Prostate gland (tissue), 2 donors: ENCODE measurements at regions not wholly inside any gene's neighbourhood (a gene's known extent, or its start where the extent isn't known, plus 50 kb on each side); places are given as distances from the start of the nearest gene placed in this dataset.

Experiments used
- CTCF ChIP-seq, 4 experiments: fragments of 200-600 bp in 2 of 4; fragments of 450-650 bp in 2 of 4; sonication (generic) in 2 of 4; IDR thresholded peaks; 1 replicate in 3 of 4; 2 replicates in 1 of 4; pipeline ENCODE4 v1.5.1; 2016 to 2019; ENCODE audit warnings: antibody characterized with exemption in 4 of 4, mild to moderate bottlenecking in 2 of 4, moderate library complexity in 2 of 4
- POLR2A ChIP-seq: fragments of 450-650 bp; IDR thresholded peaks from one replicate; pipeline ENCODE4 v1.6.1; 2016; ENCODE audit warnings: antibody characterized with exemption, mild to moderate bottlenecking
- POLR2AphosphoS5 ChIP-seq: sonication (generic); formaldehyde crosslinking; IDR thresholded peaks from one replicate; pipeline ENCODE4 v1.6.1; 2017; ENCODE audit warnings: antibody characterized with exemption

DNA sequence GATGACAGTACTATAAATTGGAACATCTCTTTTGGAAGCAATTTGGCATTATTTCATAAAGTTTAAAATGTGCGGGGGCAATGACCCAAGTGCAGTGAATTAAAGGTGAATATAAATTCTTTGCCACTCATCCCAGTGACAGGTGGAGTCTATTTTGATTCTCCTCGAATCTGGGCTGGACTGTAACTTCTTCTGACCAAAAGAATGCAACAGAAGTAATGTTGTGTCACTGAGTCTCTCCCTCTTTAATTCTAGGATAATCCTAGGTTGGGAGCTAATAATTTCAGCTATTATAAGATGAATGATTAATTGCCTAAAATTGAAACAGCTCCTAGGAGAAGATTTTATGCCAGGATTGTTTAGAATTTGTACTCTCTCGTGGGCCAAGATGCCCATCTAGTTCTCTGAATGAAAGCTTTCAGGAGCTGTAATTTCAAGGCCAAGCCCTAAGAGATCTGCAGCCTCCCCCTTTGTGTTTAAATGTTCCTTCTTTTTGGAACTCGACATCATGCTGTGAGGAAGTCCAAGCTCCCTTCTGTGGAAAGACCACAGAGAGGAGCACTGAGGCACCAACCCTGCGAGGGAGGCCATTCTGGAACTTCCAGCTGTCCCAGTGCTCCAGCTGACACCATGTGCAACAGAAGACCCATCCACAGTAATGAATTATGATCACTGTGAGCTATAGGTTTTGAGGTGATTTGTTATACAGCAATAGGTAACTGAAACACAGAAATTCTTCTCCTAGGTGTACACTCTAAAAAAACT, 208.1 kb downstream of the COPRS start:
- TF ChIP-seq CTCF (IDR thresholded peaks at IDR 0.05) (no peak), POLR2A (no peak), POLR2AphosphoS5 (no peak)
